Colon (tissue), 2 donors: ENCODE measurements at regions not wholly inside any gene's neighbourhood (a gene's known extent, or its start where the extent isn't known, plus 50 kb on each side); places are given as distances from the start of the nearest gene placed in this dataset.
"Not testable (repeated sequence)": the region's sequence is repeated elsewhere in the genome, so short reads cannot be mapped to it uniquely, and the experiment has no call there.

ENCODE experiments used
- FAIRE-seq: peaks from 2 replicates; lab custom pipeline; 2012; peaks lifted over from hg19 to GRCh38; lab: Jason Lieb, UNC
- donor health status: control.
- donor health status: control.

DNA sequence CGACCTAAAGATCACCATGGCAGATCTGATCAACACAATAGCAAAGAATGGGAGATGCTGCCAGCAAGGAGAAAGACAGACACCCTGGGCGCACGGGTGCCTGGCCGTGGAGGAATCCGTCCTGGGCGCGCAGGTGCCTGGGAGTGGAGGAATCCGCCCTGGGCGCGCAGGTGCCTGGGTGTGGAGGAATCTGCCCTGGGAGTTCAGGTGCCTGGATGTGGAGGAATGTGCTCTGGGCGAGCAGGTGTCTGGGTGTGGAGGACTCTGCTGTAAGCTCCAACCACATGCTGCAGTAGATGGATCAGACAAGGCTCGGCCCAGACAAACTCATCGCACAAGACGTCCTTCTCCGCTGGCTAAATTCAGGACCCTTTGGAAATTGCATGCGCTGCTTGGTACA is 346.3 kb upstream of the ADARB2 start:
- FAIRE-seq: no peak

DNA sequence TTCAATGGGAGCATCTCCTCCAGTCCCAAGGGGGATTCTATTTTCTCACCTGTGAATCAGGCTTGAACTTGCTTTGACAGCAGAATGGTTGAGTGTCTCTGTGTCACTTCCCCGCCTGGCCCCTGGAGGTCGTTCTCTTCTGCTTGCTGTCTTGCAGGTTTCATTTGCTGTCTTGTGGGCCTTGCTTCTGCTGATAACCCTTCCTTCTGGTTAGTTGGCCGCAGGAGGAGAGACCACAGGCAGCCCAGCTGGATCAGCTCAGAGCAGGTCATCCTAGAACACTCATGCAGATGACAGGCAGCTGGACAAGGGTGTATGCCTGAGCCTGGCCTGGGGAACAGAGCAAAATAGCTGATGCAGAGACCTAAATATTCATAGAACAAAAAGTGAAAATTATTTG is 344.2 kb upstream of the ADARB2 start:
- FAIRE-seq: no peak

DNA sequence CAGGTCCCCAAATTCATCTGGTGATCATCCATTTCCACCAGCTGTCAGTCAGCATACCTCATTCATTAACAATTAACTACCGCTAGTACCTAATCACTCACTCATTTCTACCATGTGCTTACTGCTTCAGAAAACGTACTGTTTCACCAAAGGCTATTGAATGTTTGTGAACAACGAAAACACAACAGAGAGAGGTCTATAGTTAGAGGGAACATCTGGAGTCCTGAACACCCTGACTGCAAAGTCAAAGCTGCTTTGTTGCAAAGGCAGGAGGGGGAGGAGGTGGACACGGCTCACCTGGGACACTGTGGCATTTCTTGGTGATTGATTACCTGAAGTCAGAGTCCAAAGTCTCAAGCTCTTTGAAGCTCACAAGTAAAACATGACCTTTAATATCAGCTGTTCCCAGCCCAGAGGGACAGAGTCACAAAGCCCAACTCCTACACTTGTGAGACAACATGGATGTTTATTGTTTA is 342.3 kb upstream of the ADARB2 start:
- FAIRE-seq: no peak

DNA sequence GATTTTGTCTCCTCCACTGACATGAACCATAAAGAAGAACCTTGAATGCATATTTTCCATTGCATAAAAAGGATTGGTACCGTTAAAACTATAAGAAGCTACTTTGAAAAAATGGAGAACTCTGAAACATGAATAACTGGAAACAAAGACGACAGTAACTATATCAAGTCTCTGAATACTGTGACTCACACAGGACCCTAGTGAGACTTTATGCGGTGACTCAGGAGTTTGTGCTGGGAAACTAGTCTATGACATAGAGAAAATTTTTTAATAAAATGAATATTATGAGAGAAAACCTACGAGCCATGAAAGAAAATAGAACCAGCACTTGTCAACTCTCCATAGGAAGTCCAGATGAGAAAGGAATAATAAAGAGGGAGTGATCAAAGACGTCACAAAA is 339.9 kb upstream of the ADARB2 start:
- FAIRE-seq: no peak

DNA sequence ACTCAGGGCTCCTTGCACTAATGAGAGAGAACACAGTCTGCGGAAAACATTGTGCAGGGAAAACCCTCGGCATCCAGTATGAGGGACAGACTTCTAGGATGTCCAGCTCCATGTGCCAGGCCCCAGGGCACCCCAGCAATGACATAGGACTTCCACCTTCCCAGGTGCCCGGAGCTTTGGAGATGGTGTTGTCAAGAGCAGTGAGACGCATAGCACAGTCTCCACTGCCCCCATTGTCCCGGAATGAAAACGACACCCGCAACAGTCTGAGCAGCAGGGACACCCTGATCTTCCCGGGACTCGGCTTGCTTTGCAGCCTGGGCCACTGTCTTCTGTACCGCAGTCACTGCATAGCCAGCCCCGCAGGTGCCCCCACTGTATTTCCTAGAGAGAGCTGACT is 339.2 kb upstream of the ADARB2 start:
- FAIRE-seq: no peak

DNA sequence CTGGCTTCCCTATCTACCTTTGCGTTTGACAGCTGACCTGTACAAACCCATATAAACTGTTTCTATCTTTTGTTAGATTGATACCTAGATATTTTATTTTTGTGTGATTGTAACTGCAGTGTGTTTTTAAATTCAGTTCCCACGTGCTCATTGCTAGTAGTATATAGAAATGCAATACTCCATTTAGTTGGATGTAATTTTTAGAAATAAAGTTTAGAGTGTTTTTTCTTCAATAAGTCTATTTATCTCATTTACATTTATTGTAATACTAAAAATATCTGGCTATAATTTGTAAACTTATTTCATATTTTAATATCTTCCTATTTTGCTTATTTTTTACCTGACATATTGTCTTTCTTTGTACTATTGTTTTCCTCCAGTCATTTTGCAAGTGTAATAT is 329.7 kb upstream of the ADARB2 start:
- peak; percentile 68 for FAIRE-seq

DNA sequence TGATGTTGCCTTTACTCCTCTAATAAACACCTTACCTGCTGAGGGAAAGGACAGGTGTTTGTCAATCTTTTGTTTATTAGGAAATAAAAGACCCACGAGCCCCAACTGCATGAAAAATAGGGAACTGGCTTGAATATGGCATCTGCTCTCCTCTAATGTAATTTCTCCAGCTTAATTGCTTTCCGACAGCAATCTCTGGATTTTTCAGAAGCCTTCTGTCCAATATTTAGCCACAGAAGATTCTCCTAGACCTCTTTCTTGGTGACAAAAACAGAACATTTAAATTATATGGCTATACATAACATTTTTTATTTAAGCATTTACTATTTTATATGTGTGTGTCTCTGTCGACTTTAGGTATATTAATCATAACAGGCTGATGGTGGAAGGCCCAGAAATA is 317.4 kb upstream of the ADARB2 start:
- FAIRE-seq: no peak

DNA sequence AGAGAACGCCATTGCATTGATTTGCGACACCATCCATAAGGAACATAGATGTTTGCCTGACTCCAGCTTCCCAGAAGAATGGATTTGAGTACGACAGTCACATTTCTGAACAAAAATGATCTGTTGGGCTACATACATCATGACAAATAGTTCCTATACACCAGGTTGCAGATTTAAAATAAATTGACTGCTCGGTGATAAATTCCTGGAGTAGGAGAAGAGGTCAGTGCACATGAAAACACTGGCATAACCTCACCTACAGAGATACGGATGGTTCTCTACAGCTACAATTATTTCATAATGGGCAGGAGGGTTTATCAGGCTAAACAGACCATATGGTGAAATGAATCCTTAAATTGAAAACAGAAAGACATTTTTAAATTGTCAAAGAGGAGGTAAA is 316.5 kb upstream of the ADARB2 start:
- FAIRE-seq: no peak

DNA sequence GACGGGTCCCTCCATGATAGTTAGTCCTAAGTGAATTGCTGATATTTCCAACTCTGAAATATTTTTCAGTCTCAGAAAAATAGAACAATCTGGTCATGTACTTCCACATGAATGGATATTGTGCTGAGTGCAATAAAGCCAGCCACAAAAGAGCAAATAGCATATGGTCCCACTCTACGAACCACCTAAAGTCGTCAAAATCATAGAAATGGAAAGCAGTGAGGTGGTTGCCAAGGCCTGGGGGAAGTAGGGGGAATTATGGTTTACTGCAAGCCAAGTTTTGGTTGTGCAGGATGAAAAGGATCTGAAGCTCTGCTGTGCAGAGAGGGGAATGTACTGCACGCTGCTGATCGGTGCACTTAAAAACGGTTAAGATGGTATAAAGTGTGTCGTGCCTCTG is 313.8 kb upstream of the ADARB2 start:
- FAIRE-seq: no peak

DNA sequence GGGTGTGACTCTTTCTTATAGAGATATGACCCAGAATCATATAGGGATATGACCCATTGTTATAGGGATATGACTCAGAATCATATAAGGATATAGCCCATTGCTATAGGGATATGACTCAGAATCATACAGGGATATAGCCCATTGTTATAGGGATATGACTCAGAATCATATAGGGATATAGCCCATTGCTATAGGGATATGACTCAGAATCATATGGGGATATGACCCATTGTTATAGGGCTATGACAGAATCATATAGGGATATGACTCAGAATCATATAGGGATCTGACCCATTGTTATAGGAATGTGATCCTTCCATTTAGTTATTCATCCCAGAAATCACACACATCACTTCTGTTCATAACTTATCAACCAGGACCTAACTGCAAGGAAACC is 312.2 kb upstream of the ADARB2 start:
- no peak for FAIRE-seq

DNA sequence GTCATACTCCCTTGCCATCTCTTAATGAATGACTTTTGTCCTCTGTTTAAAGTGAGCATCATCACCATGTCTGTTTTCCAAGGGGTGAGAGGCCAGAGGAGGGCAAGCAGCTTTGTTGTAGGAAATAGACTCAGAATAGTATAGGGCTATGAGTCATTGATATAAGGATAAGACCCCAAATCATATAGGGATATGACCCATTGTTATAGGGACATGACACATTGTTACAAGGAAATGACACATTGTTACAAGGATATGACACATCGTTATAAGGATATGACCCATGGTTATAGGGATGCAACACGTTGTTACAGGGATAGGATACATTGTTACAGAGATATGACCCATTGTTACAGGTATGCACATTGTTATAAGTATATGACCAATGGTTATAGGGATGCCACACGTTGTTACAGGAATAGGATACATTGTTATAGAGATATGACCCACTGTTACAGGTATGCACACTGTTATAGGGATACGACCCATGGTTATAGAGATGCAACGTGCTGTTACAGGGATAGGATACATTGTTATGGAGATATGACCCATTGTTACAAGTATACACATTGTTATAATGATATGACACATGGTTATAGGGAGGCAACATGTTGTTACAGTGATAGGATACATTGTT is 311.1 kb upstream of the ADARB2 start:
- FAIRE-seq: no peak

DNA sequence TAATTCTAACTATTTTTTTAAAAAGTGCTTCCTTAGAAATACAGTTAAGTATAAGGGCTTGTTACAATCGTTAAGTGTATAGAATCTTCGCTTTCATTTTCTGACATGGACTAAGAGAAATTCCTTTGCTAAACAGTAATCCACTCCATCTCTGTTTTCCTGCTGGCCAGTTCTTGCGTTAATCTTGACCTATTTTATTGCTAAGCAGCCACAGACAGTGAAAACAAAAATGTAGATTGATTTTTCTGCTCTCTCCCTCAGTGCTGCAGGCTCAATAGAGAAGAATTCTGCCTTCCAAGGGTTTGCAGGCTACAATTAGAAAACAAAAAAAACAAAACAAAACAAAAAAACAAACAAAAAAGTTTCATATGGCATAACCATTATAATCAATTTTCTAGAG is 310.4 kb upstream of the ADARB2 start:
- no peak for FAIRE-seq

DNA sequence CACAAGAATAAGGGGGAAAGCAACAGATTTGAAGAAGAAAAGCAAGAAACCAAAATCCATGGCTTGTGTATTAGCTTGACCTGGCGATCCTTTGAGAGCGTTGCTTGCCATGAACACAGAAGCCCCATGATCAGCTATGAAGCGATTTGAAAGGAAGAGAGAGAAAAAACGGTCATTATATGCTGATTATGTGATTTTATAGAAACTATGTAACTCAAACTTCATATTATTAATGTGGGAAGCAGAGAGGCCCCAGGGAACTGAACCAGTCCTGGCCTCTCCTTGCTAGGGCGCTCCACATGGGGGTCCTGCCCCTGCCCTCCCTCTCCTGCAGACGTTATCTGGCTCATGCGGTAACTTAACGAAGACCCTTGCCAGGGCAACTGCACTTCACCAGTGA is 306.1 kb upstream of the ADARB2 start:
- FAIRE-seq: no peak

DNA sequence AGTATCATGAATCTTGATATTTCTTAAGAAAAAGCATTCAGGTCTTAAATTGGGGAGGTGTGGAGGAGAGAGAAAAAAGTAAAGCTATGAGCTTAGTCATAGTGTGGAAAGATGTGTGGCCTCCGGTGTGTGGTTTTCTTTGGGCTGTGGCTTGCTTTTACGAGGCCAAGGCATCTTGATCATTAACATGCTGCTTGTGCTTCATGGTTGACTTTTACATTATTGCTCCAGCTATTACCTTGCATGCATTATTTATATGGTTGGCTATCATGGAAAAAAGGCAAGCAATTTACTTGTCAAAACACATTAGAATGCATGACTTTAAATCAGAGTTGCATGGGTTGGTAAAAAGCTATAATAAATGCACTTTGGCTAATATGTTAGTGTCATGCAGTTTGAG is 300.7 kb upstream of the ADARB2 start:
- no peak for FAIRE-seq

DNA sequence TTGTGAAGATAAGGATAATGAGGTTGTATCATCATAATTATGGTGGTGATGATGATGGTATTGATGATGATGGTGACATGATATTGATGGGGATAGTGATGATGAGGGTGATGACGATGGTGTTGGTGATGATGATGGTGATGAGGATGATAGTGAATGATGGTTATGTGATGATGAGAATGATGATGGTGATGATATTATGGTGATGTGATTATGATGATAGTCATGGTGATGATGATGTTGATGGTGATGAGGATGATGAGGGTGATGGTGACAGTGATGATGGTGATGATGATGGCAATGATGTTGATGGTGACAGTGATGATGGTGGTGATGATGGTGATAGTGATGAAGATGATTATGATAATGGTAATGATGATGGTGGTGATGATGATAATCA is 299.9 kb upstream of the ADARB2 start:
- FAIRE-seq: no peak

DNA sequence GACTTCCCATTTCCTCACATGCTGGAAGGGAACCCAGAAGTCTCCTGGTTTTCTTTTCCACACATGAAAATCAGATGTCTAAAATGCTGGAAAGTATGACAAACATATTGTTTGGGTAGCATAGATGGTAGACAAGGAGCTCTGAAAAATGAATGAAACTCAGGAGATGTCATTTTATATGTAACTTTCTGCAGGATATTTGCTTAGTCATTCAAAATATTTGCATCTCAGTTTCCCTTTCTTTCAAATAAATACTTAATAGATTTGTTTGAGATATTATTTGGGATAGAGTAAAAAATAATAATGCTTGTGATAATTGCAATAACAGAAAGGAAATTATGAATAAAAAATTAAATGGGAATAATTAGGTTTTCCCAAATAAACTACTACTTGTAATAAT is 298.9 kb upstream of the ADARB2 start:
- FAIRE-seq: no peak

DNA sequence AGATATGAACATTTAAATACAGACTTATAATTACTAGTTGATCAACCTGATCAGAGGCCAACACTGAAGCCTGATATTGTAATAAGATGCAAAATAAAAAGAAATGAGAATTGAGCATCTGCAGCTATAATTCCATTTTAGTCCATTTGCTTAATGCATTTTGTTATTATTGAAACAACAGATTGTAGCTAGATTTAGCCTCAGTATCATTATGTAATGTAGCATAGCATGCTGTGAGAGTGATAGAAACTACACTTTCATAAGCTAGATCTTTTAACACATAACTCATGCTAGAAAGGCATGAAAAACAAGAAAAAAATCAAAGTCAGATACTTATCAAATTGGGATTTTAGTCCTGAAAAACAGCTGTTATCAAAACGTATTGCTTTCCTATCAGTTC is 292.7 kb upstream of the ADARB2 start:
- no peak for FAIRE-seq

DNA sequence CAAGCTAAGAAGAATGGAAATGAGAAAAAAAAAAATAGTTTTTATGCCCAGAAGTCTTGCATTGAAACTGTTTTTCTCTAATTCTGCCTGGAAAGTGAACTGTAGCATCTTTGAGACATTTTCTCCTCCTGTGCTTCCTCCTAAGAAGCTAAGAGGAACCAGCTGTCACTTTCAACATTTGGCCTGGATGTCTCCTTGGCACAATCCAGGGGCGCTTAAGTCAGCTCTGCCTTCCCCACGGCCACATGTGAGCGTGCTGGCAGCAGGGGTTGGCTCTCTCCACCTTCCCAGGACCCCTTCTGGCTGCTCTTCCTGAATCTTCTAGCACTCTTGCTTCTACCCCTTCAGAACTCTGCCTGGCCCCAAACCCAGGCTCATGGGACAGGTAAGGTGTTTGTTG is 289.6 kb upstream of the ADARB2 start:
- FAIRE-seq: no peak

DNA sequence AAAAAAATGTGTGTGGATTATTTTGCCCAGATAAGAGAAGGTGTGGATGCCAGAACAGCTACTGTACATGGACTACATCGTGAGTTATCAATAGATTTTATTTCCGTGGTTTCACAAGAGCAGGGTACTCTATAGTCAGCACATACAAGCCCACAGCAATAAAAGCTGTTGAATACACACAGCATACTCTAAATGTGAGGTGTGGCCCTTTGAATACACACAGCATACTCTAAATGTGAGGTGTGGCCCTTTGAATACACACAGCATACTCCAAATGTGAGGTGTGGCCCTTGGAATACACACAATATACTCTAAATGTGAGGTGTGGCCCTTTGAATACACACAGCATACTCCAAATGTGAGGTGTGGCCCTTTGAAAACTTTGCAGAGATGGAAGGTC is 287.4 kb upstream of the ADARB2 start:
- FAIRE-seq: not testable (repeated sequence)

DNA sequence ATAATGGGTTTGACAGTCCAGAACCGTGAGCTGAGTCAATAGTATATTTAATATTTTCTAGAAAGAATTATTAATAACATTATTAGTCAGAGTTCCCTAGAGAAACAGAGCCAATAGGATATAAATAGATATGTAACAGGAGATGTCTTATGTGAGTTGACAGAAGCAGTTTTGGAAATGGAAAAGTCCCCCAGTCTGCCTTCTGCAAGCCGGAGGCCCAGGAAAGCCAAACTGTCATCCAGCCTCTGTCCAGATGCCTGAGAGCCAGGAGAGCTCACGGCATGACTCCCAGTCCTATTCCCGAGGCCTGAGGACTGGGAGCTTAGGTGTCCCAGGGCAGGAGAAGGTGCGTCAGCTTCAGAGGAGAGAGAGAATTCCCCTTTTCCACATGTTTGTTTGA is 286.4 kb upstream of the ADARB2 start:
- no peak for FAIRE-seq

DNA sequence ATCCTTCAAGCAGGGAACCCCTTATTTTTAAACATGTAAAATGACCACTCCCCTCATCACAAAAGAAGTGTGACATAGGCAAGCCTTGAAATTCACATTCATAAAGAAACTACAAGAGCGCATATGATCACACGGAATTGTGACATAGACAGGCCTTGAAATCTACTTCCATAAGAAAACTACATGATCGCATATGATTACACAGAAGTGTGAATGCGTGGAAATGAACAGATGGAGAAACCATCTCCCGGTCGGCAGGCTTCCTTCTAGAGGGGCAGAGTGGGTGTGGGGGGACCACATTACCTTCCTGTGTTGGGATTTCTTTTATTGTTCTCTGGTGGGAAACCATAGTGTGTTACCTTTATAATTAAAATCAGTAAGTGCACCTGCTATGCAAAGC is 285.1 kb upstream of the ADARB2 start:
- FAIRE-seq: no peak

DNA sequence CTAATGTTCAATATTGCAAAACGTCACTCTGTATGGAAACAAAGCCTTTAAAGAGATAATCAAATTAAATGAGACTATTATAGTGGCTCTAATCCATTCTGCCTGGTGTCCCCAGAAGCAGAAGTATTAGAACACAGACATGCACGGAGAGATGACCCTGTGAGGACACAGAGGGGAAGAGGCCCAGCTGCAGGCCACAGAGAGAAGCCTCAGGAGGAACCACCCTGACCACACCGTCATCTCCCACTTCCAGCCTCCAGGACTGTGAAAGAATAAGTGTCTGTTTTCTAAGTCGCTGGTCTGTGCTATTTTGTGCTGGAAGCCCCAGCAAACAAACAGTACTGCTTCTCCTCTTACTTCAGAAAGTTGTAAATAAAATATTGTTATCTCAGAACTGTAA is 283.5 kb upstream of the ADARB2 start:
- FAIRE-seq: no peak

DNA sequence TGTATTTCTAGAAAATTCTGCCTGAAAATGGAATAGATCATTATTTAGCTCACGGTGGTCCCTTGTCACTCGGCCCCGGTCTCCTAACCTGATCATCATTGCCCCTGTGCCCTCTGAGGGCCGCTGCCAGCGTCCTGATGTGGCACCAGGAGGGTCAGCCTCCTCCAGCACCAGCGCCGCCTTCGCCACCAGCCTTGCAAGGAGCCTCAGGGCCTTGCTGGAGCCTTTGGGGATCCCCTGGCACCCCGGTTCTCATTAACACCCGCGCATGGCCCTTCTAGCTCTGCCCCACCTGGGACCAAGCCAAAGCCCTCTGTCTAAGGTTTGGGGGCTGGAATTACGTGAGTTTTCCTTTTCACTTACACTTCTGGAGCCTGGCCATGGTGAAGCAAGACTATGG is 282.5 kb upstream of the ADARB2 start:
- FAIRE-seq: no peak

DNA sequence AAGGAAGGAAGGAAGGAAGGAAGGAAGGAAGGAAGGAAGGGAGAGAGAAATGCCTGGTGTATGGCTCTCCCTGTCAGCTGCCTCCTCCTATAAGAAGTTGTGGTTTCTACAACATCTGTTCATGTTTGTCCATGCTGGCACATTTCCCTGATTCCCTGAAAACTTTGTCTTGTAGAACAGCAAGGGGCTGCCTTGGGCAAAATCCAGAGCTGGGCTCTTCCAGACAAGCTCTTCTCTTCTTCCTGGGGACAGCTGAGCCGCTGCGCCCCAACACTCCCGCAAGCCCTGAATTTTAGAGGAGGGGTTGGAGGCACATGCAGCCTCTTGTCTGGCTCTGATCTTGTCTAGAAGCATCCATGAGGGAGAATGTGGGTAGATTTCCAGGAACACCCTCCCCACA is 282.0 kb upstream of the ADARB2 start:
- no peak for FAIRE-seq

DNA sequence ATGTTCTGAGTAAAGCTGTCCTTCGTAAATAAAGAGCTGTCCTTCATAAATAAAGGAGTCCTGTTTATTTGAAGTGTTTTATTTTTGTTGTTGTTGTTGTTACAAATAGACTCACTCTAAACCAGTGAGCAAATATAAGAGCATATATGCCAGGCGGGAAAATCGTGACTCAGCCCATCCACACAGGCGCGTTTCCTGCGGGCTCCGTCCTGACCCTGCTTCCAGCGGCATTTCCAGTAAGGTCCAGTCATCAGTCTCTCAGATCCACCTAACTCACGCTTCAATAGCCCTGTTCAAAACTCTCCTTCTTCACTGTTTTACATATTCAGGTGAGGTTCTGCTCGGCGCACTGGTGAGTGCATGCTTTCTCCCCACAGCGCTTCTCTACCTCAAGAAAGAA is 277.2 kb upstream of the ADARB2 start:
- no peak for FAIRE-seq
